ENCODE measurements at regions not wholly inside any gene's neighbourhood (a gene's known extent, or its start where the extent isn't known, plus 50 kb on each side); places are given as distances from the start of the nearest gene placed in this dataset.

DNA sequence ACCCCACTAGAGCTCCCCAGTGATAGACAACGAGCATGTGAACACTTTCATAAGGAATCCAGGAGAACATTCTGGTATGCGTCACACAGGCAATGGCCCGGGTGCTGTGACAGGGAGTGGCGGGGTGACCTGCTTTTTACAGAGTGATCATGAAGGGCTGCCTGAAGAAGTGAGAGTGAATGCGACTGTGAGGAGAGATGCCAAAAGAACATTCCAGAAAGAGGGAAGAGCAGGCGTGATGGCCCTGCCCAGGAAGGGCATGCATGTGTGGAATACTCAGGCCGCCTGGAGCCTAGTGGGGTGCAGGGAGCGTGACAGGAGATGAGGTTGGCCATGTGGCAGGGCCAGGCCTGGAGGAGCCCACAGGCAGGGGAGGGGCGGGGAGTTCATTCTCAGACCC, 53.8 kb downstream of the FZD10 start:
- peak; percentile 22 for DNase-seq
- no peak overlapping the region for H3K27ac ChIP-seq (ENCODE audit: low read length)
- H3K4me1 ChIP-seq (ENCODE audit: control insufficient read depth, insufficient read depth, low read length) = peaks cover 3% of the 10 kb centered on the region
- H3K36me3 ChIP-seq (ENCODE audit: control insufficient read depth, insufficient read depth, low read length) = no peaks in the 10 kb centered on the region
- peaks cover 12% of the 10 kb centered on the region for H3K27me3 ChIP-seq (ENCODE audit: control insufficient read depth, insufficient read depth, low read length)
- WGBS (ENCODE audit: insufficient coverage) = 62% methylated on average over 8 of the region's 9 CpGs
- no peaks in the 10 kb centered on the region for H3K9me3 ChIP-seq (replicated peaks; ENCODE audit: control insufficient read depth, low read depth, low read length)
- H3K4me3 ChIP-seq (ENCODE audit: low read length) = no peak overlapping the region

DNA sequence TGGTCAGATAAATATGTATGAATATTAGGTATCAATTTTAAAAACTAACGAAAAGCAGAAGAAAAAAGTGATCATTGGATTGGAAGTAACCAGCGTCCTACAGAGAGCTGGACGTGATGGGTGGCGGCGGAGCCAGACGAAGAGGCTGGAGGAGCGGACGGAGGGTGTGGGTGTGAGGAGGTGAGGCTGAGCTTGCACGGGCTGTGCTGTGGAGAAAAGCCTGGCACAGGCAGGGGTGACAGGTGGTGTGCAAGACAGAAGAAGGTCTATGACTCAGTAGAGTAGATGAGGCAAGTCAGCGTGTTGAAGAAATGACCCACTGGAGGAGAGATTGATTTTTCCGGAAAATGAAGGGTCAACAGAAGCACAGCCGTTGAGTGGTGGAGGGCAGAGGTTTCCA, 56.4 kb downstream of the FZD10 start:
- 82% methylated on average over 12 of the region's 12 CpGs for WGBS (ENCODE audit: insufficient coverage)
- DNase-seq = no peak
- Histone ChIP-seq H3K27me3 (ENCODE audit: control insufficient read depth, insufficient read depth, low read length) (peaks cover 16% of the 10 kb centered on the region), H3K27ac (ENCODE audit: low read length) (no peak overlapping the region), H3K36me3 (ENCODE audit: control insufficient read depth, insufficient read depth, low read length) (no peaks in the 10 kb centered on the region), H3K4me3 (ENCODE audit: low read length) (no peak overlapping the region), H3K4me1 (ENCODE audit: control insufficient read depth, insufficient read depth, low read length) (peaks cover 3% of the 10 kb centered on the region), H3K9me3 (replicated peaks; ENCODE audit: control insufficient read depth, low read depth, low read length) (no peaks in the 10 kb centered on the region)

DNA sequence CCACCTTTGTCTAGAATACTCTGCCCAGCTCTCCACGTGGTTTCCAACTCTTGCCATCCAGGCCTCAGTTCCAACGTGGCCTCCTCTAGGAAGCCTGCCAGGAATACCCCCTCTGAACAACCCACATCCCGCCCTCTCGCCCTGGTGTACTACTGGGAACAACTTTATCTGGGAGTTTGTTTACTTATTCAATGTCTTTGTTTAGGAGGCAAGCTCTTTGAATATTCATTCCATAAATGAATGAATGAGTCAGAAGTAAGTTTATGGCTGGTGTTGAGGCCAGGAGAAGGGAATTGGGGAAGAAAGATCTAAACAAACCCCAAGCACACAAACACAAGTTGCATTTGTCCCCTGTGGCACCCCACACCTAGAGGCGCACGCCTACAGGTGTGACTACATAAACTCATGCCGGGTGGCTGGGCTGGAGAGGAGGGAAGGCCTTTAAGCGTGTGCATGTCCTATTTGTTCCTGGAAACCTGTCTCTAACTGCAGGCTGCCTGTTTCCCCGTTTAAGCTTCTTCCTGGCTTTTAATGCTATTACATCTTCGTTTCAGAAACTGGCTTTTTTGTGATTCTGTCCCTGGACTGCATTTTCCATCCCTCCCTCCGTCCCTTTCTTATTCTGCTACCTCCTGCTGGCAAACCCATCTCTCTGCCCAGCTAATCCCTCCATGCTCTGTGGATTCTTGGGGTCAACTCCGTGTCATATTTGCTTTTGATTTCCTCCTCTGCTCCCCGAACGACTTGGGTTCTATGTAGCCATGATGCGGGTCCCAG, 57.9 kb downstream of the FZD10 start:
- H3K27ac ChIP-seq (ENCODE audit: low read length) = no peak overlapping the region
- DNase-seq = peak; percentile 29
- H3K4me1 ChIP-seq (ENCODE audit: control insufficient read depth, insufficient read depth, low read length) = peaks cover 3% of the 10 kb centered on the region
- no peaks in the 10 kb centered on the region for H3K9me3 ChIP-seq (replicated peaks; ENCODE audit: control insufficient read depth, low read depth, low read length)
- WGBS (ENCODE audit: insufficient coverage) = 14% methylated on average over 9 of the region's 15 CpGs
- H3K27me3 ChIP-seq (ENCODE audit: control insufficient read depth, insufficient read depth, low read length) = peaks cover 18% of the 10 kb centered on the region
- no peaks in the 10 kb centered on the region for H3K36me3 ChIP-seq (ENCODE audit: control insufficient read depth, insufficient read depth, low read length)
- H3K4me3 ChIP-seq (ENCODE audit: low read length) = no peak overlapping the region

DNA sequence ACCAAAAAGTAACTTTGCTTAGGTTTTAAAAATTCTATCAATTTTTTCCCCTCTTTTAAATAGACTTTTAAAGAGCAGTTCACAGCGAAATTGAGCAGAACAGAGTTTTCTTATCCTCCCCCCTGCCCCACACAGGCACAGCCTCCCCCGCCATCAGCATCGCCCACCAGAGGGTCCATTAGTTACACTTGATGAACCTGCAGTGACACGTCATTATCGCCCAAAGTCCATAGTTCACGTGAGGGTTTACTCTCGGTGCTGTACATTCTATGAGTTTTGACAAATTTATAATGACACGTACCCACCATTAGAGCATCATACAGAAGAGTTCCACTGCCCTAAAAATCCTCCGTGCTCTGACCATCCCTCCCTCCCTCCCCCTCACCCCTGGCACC, 58.4 kb downstream of the FZD10 start:
- Histone ChIP-seq H3K27ac (ENCODE audit: low read length) (no peak overlapping the region), H3K27me3 (ENCODE audit: control insufficient read depth, insufficient read depth, low read length) (peaks cover 18% of the 10 kb centered on the region), H3K4me3 (ENCODE audit: low read length) (no peak overlapping the region), H3K4me1 (ENCODE audit: control insufficient read depth, insufficient read depth, low read length) (no peaks in the 10 kb centered on the region), H3K9me3 (replicated peaks; ENCODE audit: control insufficient read depth, low read depth, low read length) (no peaks in the 10 kb centered on the region), H3K36me3 (ENCODE audit: control insufficient read depth, insufficient read depth, low read length) (no peaks in the 10 kb centered on the region)
- DNase-seq = no peak
- 25% methylated on average over 9 of the region's 9 CpGs for WGBS (ENCODE audit: insufficient coverage)

DNA sequence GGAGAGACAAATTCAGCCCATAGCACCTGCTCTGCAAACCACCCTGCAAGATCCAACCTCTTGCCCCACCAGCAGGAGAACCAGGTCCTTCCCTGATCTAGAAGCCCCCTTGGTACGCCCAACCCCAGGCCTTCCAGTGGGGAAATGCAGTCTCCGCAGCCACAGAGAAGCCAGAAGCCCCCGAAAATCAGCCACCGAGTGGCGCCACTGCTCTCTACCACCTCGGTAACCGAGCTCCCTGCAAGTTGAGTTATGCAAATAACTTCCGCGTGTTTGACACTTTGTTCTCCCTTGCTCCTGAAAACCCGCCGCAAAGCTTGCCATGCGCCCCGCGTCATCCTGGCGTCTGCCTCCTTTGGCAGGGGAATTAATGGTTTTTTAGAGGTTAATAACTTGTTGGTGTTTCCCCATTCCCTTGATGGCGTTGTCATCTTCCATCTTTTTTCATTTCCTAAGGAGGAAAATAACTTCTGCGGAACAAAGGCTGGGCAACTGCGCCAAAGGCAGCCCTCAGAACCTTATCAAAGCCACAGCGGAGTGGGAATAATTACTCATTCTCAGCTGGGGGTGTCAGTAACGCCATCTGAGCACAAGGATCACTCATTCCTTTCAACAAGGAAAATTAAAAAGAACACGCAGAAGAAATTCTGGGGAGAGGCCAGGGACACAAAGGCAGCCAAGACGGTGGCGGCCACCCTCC, 60.4 kb downstream of the FZD10 start:
- H3K4me1 ChIP-seq (ENCODE audit: control insufficient read depth, insufficient read depth, low read length) = no peaks in the 10 kb centered on the region
- no peaks in the 10 kb centered on the region for H3K36me3 ChIP-seq (ENCODE audit: control insufficient read depth, insufficient read depth, low read length)
- H3K9me3 ChIP-seq (replicated peaks; ENCODE audit: control insufficient read depth, low read depth, low read length) = no peaks in the 10 kb centered on the region
- no peak for DNase-seq
- peaks cover 26% of the 10 kb centered on the region for H3K27me3 ChIP-seq (ENCODE audit: control insufficient read depth, insufficient read depth, low read length)
- H3K4me3 ChIP-seq (ENCODE audit: low read length) = no peak overlapping the region
- WGBS (ENCODE audit: insufficient coverage) = 61% methylated on average over 12 of the region's 23 CpGs
- no peak overlapping the region for H3K27ac ChIP-seq (ENCODE audit: low read length)

DNA sequence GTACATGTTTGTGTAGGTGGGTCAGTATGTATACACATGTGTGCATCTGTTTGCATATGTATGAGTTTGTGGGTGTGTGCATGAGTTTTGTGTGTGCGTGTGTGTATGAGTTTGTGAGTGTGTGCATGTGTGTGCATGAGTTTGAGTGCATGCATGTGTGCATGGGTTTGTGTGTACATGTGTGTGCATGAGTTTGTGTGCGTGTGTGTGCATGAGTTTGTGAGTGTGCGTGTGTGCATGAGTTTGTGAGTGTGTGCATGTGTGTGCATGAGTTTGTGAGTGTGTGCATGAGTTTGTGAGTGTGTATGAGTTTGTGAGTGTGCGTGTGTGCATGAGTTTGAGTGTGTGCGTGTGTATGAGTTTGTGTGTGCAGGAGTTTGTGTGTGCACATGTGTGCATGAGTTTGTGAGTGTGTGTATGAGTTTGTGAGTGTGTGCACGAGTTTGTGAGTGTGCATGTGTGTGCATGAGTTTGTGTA, 61.5 kb downstream of the FZD10 start:
- no peak for DNase-seq
- Histone ChIP-seq H3K36me3 (ENCODE audit: control insufficient read depth, insufficient read depth, low read length) (no peaks in the 10 kb centered on the region), H3K27ac (ENCODE audit: low read length) (no peak overlapping the region), H3K9me3 (replicated peaks; ENCODE audit: control insufficient read depth, low read depth, low read length) (no peaks in the 10 kb centered on the region), H3K4me1 (ENCODE audit: control insufficient read depth, insufficient read depth, low read length) (no peaks in the 10 kb centered on the region), H3K27me3 (ENCODE audit: control insufficient read depth, insufficient read depth, low read length) (peaks cover 26% of the 10 kb centered on the region), H3K4me3 (ENCODE audit: low read length) (no peak overlapping the region)
- 81% methylated on average over 6 of the region's 6 CpGs for WGBS (ENCODE audit: insufficient coverage)

DNA sequence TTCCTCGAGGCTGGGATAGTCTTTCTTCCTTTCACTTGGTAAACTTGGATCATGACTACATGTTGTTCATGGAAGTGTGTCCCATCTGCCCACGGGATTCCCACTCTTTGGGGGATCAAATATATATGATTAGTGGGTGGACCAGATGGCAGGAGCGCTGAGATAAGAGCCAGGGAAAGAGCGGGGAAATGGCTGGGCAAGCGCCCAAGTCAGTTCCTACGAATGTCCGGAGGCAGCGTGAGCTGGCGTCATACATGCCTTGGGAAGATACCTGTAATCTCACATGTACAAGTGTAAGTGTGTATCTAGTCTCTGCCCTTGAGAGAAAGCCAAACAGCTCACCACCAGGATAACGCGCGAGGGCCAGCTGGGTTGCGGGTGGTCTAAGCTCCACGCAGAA, 62.3 kb downstream of the FZD10 start:
- 82% methylated on average over 11 of the region's 14 CpGs for whole genome bisulfite sequencing (ENCODE audit: insufficient coverage)
- H3K27me3 ChIP-seq (ENCODE audit: control insufficient read depth, insufficient read depth, low read length) = peaks cover 24% of the 10 kb centered on the region
- H3K9me3 ChIP-seq (replicated peaks; ENCODE audit: control insufficient read depth, low read depth, low read length) = no peaks in the 10 kb centered on the region
- no peak overlapping the region for H3K4me3 ChIP-seq (ENCODE audit: low read length)
- no peaks in the 10 kb centered on the region for H3K4me1 ChIP-seq (ENCODE audit: control insufficient read depth, insufficient read depth, low read length)
- no peak overlapping the region for H3K27ac ChIP-seq (ENCODE audit: low read length)
- DNase-seq = no peak
- H3K36me3 ChIP-seq (ENCODE audit: control insufficient read depth, insufficient read depth, low read length) = no peaks in the 10 kb centered on the region

DNA sequence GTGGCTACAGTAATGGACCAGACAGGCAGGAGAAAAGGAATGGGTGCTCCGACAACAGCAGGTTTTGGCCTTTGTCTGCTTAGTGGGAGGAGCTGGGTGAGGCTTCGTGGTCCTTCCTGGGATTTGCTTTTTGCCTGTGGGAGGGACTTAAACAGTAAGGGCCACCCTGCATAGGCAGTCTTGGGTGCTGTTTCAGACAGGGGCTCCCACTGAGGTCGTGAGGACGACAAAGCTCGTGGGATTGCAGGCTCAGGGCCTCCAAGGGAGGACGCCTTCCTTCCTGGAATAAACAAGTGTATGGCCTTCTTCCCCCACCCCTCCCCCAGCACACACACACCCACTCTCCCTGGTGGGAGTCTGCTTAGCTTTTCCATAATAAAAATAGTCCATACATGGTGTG, 63.1 kb downstream of the FZD10 start:
- Histone ChIP-seq H3K27ac (ENCODE audit: low read length) (no peak overlapping the region), H3K9me3 (replicated peaks; ENCODE audit: control insufficient read depth, low read depth, low read length) (no peaks in the 10 kb centered on the region), H3K36me3 (ENCODE audit: control insufficient read depth, insufficient read depth, low read length) (no peaks in the 10 kb centered on the region), H3K27me3 (ENCODE audit: control insufficient read depth, insufficient read depth, low read length) (peaks cover 19% of the 10 kb centered on the region), H3K4me1 (ENCODE audit: control insufficient read depth, insufficient read depth, low read length) (no peaks in the 10 kb centered on the region), H3K4me3 (ENCODE audit: low read length) (no peak overlapping the region)
- WGBS (ENCODE audit: insufficient coverage) = 55% methylated on average over 2 of the region's 6 CpGs
- no peak for DNase-seq

DNA sequence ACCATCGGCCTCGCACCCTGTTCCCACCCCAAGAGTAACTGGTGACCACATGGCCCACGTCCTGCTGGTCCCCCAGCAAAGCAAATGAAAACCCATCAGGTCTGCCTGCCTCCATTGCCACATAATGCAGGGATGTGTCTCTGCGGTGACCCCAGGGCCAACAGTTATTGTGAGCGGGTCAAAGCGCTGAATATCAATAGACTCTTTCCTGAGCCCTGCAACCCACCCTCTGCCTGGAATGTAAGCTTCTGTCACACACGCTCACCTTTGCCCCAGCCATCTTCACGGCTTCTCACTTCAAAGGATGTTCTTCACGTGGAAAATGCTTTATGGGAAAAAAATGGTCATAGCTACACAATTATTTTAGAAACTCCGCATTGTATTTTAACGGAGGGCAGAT, 63.9 kb downstream of the FZD10 start:
- 45% methylated on average over 4 of the region's 11 CpGs for WGBS (ENCODE audit: insufficient coverage)
- peaks cover 17% of the 10 kb centered on the region for H3K27me3 ChIP-seq (ENCODE audit: control insufficient read depth, insufficient read depth, low read length)
- H3K27ac ChIP-seq (ENCODE audit: low read length) = no peak overlapping the region
- H3K9me3 ChIP-seq (replicated peaks; ENCODE audit: control insufficient read depth, low read depth, low read length) = peaks cover 5% of the 10 kb centered on the region
- DNase-seq = no peak
- no peaks in the 10 kb centered on the region for H3K4me1 ChIP-seq (ENCODE audit: control insufficient read depth, insufficient read depth, low read length)
- no peaks in the 10 kb centered on the region for H3K36me3 ChIP-seq (ENCODE audit: control insufficient read depth, insufficient read depth, low read length)
- no peak overlapping the region for H3K4me3 ChIP-seq (ENCODE audit: low read length)

DNA sequence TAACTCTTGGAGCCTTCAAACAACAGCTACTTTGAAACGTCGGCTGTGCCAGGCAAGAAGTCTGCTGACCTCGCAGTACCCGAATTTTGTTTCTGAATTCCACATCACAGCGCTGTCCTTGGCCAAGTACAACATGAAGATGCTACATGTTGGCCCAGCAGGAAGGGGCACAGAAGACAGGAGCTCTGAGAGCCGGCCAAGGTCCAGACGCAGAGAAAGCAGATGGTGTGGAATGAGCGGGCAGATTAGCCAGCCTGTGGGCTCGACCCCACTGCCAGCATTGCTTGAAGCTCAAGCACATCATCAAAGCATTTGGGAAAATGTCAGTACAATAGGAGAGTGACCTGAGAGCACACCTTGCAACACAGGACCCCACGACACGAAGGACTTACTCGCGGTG, 64.5 kb downstream of the FZD10 start:
- peaks cover 17% of the 10 kb centered on the region for H3K27me3 ChIP-seq (ENCODE audit: control insufficient read depth, insufficient read depth, low read length)
- DNase-seq = no peak
- H3K27ac ChIP-seq (ENCODE audit: low read length) = no peak overlapping the region
- 88% methylated on average over 12 of the region's 13 CpGs for WGBS (ENCODE audit: insufficient coverage)
- H3K4me1 ChIP-seq (ENCODE audit: control insufficient read depth, insufficient read depth, low read length) = no peaks in the 10 kb centered on the region
- peaks cover 5% of the 10 kb centered on the region for H3K9me3 ChIP-seq (replicated peaks; ENCODE audit: control insufficient read depth, low read depth, low read length)
- H3K4me3 ChIP-seq (ENCODE audit: low read length) = no peak overlapping the region
- H3K36me3 ChIP-seq (ENCODE audit: control insufficient read depth, insufficient read depth, low read length) = no peaks in the 10 kb centered on the region
